Activated B cell treated with CpG ODN at 0.5 μM for 24 hours (primary cell): ENCODE measurements at regions not wholly inside any gene's neighbourhood (a gene's known extent, or its start where the extent isn't known, plus 50 kb on each side); places are given as distances from the start of the nearest gene placed in this dataset.

Experiments used
- ATAC-seq: fragments of 200-7000 bp; cut with Tn5 transposase; one replicate; pipeline ENCODE4 v1.10.0; 2021; ENCODE audit warnings: low read depth, mild to moderate bottlenecking, moderate library complexity
- CTCF ChIA-PET: fragments of 350-600 bp; sonication (Branson Sonifier 250); formaldehyde crosslinking; loops from one replicate; lab custom pipeline; 2021; ENCODE audit warnings: antibody characterized with exemption; lab: Charles Lee
- POLR2A ChIA-PET: fragments of 350-600 bp; sonication (Branson Sonifier 250); formaldehyde crosslinking; loops from one replicate; lab custom pipeline; 2021; ENCODE audit warnings: antibody characterized with exemption; lab: Charles Lee
- DNase-seq: peaks from one replicate; pipeline ENCODE4 v3.0.0; 2022
- H3K27ac Mint-ChIP-seq: one replicate; pipeline ENCODE4 v1.8.0; 2020; ENCODE audit warnings: mixed read lengths
- H3K27me3 Mint-ChIP-seq: one replicate; pipeline ENCODE4 v1.8.0; 2021; ENCODE audit warnings: mixed read lengths
- H3K36me3 Mint-ChIP-seq: one replicate; pipeline ENCODE4 v1.8.0; 2021; ENCODE audit warnings: low read depth, mixed read lengths
- H3K4me1 Mint-ChIP-seq: one replicate; pipeline ENCODE4 v1.8.0; 2021; ENCODE audit warnings: mixed read lengths
- H3K4me3 Mint-ChIP-seq: one replicate; pipeline ENCODE4 v1.8.0; 2020; ENCODE audit warnings: mild to moderate bottlenecking, mixed read lengths
- H3K9me3 Mint-ChIP-seq: one replicate; pipeline ENCODE4 v1.8.0; 2020; ENCODE audit warnings: mixed read lengths
- CTCF ChIP-seq: fragments of 200-600 bp; IDR thresholded peaks from one replicate; pipeline ENCODE4 v1.8.0; 2022; ENCODE audit warnings: antibody characterized with exemption, mild to moderate bottlenecking
- intact Hi-C: fragments of 100-400 bp; cut with micrococcal nuclease; formaldehyde crosslinking; loops from one replicate; pipeline ENCODE4 v1.15.1; 2024

- H3K36me3 Mint-ChIP-seq = no peaks in the 10 kb centered on the region
- no peak overlapping the region for H3K4me3 Mint-ChIP-seq
- H3K27me3 Mint-ChIP-seq = no peaks in the 10 kb centered on the region
- peaks cover 4% of the 10 kb centered on the region for H3K9me3 Mint-ChIP-seq
- ATAC-seq (no peak), DNase-seq (no peak)
- no peak overlapping the region for H3K27ac Mint-ChIP-seq
- no peak for TF ChIP-seq CTCF
- intact Hi-C loops = no loop called here
- ChIA-PET POLR2A (no interaction called here), CTCF (no interaction called here)
- H3K4me1 Mint-ChIP-seq = no peaks in the 10 kb centered on the region
Measured at GRCh38 chr4:30258949-30259348, 461.2 kb upstream of the PCDH7 start.

- no peak overlapping the region for H3K27ac Mint-ChIP-seq
- intact Hi-C loops = no loop called here
- no peak for TF ChIP-seq CTCF
- CTCF ChIA-PET = no interaction called here
- POLR2A ChIA-PET = no interaction called here
- H3K27me3 Mint-ChIP-seq = no peaks in the 10 kb centered on the region
- H3K36me3 Mint-ChIP-seq = no peaks in the 10 kb centered on the region
- no peaks in the 10 kb centered on the region for H3K9me3 Mint-ChIP-seq
- no peak overlapping the region for H3K4me3 Mint-ChIP-seq
- H3K4me1 Mint-ChIP-seq = no peaks in the 10 kb centered on the region
- no peak for DNase-seq
- ATAC-seq = no peak
Measured at GRCh38 chr4:30262379-30262778, 457.8 kb upstream of the PCDH7 start.

GRCh38 chr4:30264465-30264864, 455.7 kb upstream of the PCDH7 start:
- peaks cover 5% of the 10 kb centered on the region for H3K9me3 Mint-ChIP-seq
- no peaks in the 10 kb centered on the region for H3K4me1 Mint-ChIP-seq
- ATAC-seq (no peak), DNase-seq (no peak)
- no peaks in the 10 kb centered on the region for H3K36me3 Mint-ChIP-seq
- intact Hi-C loops = no loop called here
- no peak overlapping the region for H3K27ac Mint-ChIP-seq
- CTCF ChIA-PET = no interaction called here
- TF ChIP-seq CTCF = no peak
- H3K27me3 Mint-ChIP-seq = no peaks in the 10 kb centered on the region
- POLR2A ChIA-PET = no interaction called here
- no peak overlapping the region for H3K4me3 Mint-ChIP-seq

DNA sequence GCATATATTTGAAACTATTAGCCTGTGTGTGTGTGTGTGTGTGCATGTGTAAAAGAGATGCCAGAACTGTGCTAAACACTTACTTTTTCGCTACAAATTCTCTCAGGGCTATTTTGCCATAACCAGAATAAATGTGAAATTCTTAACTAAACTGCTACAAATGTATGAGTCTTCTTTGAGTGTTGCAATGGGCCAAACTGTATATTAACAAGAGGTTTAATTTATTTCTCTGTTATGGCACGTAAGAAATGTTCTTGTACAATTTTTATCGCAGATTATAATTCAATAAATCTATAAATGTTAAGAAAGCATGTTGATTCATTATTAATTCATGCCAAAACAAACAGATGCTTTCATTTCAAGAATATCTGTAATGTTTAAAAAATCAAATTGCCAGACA, 454.5 kb upstream of the PCDH7 start:
- Mint-ChIP-seq H3K27me3 (no peaks in the 10 kb centered on the region), H3K9me3 (peaks cover 5% of the 10 kb centered on the region), H3K27ac (no peak overlapping the region), H3K4me1 (no peaks in the 10 kb centered on the region), H3K36me3 (no peaks in the 10 kb centered on the region), H3K4me3 (no peak overlapping the region)
- POLR2A ChIA-PET = no interaction called here
- no peak for DNase-seq
- no peak for TF ChIP-seq CTCF
- intact Hi-C loops = no loop called here
- ATAC-seq = no peak
- CTCF ChIA-PET = no interaction called here

DNA sequence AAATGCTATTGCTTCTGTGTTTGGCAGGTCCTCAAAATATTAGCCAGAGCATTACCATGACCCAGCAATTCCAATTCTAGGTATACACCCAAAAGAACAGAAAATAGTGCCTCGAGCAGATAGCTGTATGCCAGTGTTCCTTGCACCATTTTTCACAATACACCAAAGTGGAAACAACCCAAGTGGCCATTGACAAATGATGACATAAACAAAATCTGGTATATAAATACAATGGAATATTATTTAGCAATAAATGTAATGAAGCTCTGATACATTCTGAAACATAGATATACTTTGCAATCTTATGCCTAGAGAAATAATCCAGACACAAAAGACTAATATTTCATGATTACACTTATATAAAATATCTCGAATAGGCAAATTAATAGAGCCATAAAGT, 451.8 kb upstream of the PCDH7 start:
- no peaks in the 10 kb centered on the region for H3K27me3 Mint-ChIP-seq
- H3K4me1 Mint-ChIP-seq = no peaks in the 10 kb centered on the region
- H3K27ac Mint-ChIP-seq = no peak overlapping the region
- TF ChIP-seq CTCF = no peak
- peaks cover 12% of the 10 kb centered on the region for H3K9me3 Mint-ChIP-seq
- DNase-seq (no peak), ATAC-seq (no peak)
- intact Hi-C loops = no loop called here
- H3K36me3 Mint-ChIP-seq = no peaks in the 10 kb centered on the region
- H3K4me3 Mint-ChIP-seq = no peak overlapping the region
- CTCF ChIA-PET = no interaction called here
- POLR2A ChIA-PET = no interaction called here
